HG02885 (cell line): ENCODE measurements at regions not wholly inside any gene's neighbourhood (a gene's known extent, or its start where the extent isn't known, plus 50 kb on each side); places are given as distances from the start of the nearest gene placed in this dataset.
A peak's percentile ranks its signal among the peaks of the same experiment; 100 is the strongest.
"Not testable (repeated sequence)": the region's sequence is repeated elsewhere in the genome, so short reads cannot be mapped to it uniquely, and the experiment has no call there.

Experiments
- ATAC-seq: cut with Tn5 transposase; IDR thresholded peaks from one replicate; pipeline ENCODE4 v1.9.1; 2021; ENCODE audit warnings: mild to moderate bottlenecking; ENCODE audit not compliant: unreplicated experiment, poor library complexity

DNA sequence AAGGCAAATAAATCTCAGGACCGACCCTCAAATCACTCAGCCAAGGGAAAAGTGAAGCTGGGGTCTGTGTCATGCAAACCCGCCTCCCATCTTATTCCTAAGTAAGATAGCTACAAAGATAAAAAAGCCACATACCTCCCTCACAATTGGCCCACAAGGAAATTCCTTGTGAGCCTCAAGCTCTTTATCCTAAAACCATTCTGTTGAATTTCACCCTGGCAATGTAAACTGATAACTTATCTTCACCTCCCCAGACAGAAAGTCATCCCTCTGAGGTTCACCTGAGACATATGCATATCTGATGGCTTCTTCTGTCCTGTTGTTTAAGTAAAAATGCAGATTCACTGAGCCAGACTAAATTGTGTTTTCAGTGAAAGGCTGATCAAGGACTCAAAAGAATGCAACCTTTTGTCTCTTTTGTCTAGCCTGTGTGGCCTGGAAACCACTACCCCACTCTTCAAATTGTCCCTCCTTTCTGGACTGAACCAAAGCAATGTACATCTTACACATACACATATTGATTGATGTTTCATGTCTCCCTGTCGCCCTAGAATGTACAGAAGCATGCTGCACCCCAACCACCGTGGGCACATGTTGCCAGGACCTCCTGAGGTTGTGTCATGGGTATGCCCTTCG, 91.3 kb downstream of the MFAP3L start:
- ATAC-seq = no peak

DNA sequence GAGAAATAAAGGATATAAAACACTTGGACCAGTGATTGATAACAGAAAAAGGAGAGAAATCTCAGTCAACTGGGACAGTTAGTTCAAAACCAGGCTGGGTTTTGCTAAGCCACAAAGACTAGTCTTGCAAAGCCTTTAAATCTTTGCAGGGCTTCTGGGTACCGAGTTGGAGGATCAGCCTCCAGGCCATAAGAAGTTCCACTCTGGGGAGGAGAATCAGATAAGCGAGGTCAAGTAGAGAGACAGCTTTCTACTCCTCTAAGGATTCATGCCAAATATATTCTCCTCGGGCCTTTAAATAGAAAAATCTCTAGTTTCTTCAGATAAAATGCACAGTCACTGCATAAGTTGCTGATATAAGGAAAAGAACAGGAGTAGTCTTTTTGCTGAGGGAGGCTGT, 92.7 kb downstream of the MFAP3L start:
- no peak for ATAC-seq

DNA sequence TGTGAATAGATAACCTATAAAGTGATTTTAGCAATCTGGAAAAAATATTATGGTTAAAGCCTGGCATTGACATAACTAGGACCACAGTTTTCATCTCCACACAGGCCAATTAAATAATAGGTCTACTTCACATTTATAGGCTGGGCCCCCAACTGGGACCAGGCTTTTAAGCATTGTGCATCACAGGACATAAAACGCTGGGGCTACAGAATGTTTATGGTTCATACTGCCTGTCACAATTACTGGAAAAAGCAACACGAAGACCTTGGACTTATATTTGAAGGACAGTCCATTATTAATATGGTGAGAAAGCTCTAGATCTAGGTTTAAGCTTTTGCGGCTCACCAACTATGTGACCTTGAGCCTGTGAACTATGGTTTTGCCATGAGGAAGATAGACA, 94.2 kb downstream of the MFAP3L start:
- ATAC-seq = no peak

DNA sequence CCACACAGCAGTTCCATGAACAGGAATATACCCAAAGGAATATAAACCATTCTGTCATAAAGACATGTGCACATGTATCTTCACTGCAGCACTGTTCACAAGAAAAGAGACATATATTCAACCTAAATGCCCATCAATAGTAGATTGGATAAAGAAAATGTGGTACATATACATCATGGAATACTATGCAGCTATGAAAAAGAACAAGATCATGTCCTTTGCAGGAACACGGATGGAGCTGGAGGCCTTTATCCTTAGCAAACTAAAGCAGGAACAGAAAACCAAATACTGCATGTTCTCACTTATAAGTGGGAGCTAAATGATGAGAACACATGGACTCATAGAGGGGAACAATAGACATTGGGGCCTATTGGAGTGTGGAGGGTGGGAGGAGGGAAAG, 95.4 kb downstream of the MFAP3L start:
- not testable (repeated sequence) for ATAC-seq

DNA sequence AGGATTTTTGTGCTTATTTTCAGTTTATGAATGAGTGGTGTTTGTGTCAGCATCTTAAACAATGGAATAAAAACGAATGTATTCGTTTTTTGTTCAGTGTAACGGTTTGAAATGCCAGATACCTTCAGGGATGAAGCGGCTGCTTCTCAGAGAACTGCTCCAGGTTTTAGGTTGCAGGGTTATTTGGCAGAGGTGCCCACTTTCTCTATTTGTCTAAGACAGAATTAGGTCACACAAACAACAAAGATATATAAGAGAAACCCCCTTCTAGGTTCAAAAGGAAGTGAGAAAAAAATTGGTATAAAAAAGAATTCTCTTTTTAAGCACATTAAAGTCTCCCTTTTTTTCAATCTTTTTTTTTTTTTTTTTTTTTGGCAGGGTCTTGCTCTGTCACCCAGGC, 98.9 kb downstream of the MFAP3L start:
- ATAC-seq = no peak

DNA sequence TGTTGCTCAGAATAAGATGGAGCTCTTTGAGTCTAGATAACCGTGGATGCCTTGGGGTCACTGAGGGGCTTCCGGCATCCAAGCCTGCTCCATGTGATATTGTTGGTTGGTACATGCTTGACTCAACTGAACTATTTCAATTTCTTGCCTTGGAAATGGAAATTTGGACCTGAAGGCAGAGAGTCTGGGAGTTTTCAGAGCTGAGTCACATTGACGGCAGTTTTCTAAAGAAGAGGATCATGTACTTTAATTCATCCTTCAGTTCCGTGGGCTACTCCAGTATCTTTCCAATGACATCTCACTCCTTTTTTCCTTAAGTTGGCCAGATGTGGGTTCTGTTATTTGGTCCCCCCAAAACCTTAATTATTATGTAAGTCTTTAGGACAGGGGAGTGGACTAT, 100.5 kb downstream of the MFAP3L start:
- ATAC-seq = no peak

DNA sequence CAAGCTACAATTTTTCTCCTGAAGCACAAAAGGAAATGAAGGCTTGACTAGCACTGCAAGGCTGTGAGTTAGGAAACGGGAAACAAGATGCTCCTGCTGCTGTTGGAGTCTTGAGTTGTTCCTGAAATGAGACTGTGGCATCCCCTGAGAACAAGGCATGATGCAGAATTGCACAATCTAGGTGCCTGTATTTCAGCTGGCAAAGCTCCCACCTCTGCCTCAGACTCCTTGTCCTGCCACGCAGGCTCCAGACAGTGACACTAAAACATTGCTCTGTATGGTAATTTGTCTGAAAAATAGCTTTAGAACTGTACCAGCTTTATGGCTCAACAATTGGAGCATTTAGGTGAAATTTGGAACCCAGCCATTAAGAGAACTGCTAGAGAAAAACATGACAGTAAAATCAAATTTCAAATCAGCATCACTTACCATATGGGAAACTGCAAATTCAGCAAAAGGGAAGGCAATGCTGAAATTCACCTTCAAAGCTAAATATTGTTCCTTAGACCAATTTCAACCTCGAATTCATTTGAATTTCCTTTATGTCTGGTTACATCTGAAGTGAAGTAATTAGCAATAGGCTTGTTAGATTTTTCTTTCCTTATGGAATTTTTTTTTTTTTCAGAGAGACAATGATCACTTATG, 103.4 kb downstream of the MFAP3L start:
- ATAC-seq = no peak

DNA sequence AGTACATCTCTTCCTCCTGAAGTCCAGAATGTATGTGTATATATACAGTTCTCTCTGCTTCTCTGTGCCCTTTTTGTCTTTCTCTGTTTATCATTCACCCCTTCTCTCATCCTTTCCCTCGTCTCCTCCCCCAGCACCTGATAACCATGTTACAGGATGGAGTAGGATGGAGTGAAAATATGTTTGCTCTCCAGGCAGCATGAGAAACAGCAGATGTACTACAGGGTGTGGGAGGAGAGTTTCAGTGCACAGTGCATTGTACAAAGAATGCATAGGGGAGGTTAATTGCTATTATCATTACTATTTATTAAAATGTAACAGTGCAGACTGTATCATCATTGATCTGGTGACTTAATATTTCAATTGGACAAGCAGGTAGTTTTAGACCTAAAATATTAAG, 104.5 kb downstream of the MFAP3L start:
- ATAC-seq = peak; percentile 41

DNA sequence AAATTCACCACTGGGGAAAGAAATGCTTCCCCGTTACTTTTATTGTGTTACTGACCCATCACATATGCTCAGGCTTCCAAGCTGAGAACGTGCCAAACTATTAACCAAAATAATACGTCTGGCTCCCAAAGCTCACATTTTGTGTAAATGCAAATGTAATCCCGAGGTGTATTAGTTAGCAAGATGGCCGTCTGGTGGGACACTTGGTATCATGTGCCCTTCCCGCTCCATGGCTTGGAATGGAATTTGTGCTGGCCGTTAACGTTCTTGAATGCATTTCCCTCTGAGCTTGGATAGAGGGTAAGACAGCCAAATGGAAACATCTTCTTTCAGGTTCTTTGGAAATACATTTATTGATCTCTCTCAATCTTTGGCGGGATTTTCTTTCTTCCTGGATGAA, 105.0 kb downstream of the MFAP3L start:
- no peak for ATAC-seq

DNA sequence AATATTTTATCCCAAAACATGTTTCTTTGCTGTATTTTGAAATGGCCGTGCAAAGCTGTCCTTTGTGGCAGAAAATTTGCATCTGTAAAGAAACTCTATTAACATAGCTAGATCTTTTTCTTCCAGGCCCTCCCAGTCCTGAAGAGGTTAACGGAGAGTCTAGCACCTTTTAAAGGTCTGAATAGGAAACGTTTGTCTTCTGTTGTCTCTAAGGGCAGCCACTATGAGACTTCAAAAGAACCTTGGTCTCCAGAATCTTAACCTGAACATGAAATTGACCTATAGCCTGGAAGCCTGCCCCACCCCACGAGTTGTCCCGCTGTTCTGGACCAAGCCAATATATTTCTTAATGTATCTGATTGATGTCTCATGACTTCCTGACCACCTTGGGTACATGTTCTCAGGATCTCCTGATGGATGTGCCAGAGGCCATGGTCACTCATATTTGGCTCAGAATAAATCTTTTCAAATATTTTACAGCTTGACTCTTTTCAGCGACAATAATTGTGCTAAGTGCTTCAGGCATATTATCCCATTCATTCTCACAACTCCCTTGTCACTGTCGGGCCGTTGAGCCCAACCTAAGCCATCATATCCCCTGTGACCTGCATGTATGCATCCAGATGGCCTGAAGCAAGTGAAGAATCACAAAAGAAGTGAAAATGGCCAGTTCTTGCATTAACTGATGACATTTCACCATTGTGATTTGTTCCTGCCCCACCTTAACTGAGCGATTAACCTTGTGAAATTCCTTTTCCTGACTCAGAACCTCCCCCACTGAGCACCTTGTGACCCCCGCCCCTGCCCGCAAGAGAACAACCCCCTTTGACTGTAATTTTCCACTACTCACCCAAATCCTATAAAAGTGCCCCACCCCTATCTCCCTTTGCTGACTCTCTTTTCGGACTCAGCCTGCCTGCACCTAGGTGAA, 106.7 kb downstream of the MFAP3L start:
- ATAC-seq = not testable (repeated sequence)

DNA sequence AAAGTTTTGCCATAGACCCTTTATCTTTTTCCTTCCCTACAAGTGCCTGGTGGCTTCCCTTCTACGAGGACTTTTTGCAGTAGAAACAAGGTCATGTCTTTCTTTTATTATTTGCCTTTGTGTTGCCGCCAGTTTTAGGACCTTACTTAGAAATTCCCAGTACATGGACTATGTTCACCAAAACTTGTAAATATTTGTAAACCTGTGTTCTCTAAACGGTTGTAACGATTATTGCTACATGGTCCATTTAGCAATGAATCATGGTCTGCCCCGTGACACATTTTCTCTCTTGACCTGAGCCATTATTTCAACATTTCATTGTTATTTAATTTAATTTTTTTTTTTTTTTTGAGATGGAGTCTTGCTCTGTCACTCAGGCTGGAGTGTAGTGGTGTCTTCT, 110.7 kb downstream of the MFAP3L start:
- no peak for ATAC-seq

DNA sequence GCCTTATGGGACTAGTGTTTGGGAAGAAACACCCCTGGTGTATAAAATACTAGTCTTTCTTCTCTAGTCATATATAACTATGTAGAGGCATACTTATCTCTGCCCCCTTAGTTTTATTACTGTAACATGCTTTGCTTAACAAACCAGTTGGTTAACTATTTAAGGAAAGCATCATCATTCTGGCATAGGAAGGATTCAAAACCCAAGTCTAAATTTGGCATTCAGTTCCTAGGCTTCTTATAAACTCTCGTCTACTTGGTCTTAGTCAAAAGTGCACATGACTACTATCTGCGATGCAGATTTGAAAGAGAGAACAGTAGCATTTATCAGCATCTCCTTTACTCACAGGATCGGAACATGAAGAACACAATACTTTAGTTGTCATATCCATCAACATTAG, 111.3 kb downstream of the MFAP3L start:
- no peak for ATAC-seq

DNA sequence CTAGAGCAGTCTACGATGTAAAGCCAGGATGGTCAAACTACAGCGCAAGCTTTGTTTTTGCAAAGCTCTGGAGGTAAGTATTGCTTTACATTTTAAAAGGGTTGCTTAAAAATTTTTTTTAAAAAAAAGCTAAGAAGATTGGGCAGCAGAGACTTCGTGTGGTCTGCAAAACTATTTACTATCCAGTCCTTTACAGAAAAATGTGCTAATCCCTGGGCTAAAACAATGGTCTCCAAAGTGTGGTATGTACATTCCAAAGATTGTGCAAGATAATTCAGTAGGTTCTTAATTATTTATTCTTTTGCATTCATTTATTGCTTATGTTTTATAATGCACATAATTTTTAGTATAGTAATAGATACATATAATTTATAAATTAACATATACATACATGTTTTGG, 113.2 kb downstream of the MFAP3L start:
- ATAC-seq = no peak

DNA sequence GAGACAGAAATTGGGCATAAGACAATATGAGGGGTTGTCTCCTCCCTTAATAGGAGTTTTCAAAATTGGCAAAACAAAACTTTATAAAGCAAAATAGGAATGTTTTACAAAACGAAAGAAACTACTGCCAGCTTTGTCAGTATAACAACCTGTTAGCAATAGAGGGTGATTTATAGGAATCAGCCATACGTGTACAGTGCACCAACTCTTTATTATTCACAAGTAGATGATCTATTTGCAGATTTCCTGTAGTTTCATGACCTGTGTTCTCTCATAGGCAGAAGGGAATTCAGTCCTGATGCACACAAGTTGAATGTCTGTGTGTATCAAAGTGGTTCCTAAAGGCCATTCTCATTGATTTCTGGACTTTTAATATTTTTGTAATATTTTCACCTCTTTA, 116.3 kb downstream of the MFAP3L start:
- no peak for ATAC-seq

DNA sequence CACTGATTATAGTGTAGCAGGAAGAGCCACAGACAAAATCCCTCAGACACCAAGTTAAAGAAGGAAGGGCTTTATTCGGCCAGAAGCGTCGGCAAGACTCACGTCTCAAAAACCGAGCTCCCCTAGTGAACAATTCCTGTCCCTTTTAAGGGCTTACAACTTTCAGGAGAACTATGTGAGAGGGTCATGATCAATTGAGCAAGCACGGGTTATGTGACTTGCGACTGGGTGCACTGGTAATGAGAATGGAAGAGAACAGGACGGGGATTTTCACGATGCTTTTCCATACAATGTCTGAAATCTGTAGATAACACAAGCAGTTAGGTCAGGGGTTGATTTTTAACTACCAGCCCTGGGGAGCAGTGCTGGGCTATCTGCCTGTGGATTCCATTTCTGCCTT, 116.7 kb downstream of the MFAP3L start:
- ATAC-seq = no peak

DNA sequence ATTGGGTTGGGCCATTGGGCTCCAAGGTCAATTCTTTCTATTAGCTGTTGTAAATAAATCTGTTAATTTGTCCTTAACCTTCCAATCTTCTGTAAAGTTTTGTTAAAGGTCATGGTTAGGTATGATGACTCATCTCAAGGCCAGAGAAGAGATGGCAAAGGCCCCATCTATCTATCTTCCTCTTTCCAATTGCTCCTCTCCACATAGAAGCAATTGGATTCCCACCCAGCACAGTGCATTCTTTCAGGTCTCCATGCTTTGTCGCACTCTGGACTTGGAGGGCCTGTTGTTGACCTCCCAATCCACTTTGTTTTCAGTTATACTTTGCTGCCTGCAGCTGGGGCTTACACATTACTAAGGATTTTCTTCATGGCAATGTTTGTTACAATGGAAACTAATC, 118.5 kb downstream of the MFAP3L start:
- ATAC-seq = no peak

DNA sequence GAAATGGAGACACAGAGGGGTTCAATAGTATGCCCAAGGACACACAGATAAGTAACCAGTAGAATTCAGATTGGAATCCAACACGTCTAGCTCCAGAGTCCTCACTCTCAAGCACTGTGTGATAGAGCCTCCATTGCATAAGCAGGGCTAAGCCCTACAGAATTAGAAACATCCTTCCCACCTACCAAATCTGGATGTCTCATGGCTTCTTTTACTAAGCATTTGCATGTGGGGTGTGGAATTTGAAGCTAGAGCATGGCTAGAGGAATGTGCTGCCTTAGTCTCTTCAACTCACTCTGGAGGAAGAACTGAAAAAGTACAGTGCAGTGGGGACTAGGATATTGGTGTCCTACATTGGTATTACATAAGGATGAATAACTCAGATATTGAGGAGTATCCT, 119.4 kb downstream of the MFAP3L start:
- ATAC-seq = no peak

DNA sequence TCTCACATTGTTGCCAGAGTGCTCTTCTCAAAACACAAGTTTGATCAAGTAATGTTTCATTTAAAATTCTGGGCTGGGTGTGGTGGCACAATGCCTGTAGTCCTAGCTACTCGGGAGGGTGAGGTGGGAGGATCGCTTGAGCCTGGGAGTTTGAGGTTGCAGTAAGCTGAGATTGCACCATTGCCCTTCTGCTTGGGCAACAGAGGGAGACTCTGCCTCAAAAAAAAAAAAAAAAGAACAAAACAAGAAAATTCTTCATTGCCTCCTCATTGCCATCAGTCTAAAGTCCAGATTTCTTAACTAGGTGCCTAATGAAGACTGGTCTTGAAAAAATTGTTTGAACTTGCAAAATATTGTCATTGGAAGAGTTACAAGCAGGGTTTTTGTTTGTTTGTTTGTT, 120.1 kb downstream of the MFAP3L start:
- ATAC-seq = no peak

DNA sequence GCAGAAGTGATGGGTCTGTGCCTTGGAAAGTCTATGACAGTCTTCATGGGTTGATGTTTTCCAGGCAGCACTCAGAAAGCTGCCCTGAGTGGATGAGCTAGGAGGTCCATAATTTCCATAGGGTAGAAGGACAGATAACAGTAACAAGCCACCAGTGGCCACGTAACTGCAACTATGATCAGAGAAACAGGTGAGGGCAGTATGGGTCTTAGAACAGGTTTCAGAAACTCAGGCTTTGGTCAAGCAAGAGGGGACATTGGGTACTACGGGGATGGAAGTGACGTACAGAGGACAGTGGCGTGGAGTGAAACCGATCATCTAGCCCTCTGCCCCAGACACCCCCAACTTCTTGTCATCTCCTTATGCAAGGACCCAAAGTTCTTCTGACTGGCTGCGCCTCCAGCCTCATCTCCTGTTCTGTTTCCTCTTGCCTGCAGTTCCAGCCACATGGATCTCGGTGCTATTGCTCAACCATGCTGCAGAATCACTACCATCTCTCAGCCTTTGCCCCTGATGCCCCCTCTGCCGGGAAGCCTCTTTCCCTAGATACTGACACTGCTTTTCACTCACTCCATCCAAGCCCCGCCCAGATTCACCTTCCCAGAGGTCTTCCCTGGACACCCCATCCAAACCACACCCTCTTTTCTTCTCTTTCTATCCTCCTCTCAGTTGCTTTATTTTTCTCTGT, 123.4 kb downstream of the MFAP3L start:
- ATAC-seq = no peak

DNA sequence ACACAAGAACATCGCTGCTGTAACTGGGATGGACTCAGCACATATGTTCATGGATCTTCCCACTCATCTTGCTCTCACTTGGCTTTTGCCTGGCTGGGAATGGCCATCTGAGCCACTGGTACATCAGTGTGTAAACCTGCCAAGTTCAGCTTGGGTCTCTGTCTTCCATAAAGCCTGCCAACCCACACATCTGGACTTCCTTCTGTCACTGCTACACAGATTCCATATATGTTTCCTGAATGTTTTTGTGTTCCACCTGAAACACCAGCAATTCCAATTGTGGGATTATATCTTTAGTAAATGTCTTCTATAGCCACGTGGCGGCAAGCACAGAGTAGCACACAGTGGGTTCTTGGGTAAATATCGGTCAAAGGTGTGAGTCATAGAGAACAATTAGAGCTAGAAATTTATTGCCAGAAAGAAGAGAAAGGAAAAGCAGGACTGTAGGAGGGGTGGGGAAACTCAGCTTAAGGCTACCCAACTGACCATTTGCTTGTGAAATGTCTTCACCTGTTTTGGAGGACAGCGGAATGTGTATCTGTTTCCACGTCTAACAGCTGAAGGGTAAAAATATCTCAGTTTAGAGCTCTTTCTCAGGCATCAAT, 125.9 kb downstream of the MFAP3L start:
- no peak for ATAC-seq
